Spleen (tissue), 7 donors: ENCODE measurements at regions not wholly inside any gene's neighbourhood (a gene's known extent, or its start where the extent isn't known, plus 50 kb on each side); places are given as distances from the start of the nearest gene placed in this dataset.

Experiments used
- POLR2A ChIP-seq, 3 donors: fragments of 450-650 bp; IDR thresholded peaks; one replicate each; pipeline ENCODE4 v1.5.1; 2017; ENCODE audit warnings: antibody characterized with exemption in 3 of 3, mild to moderate bottlenecking in 1 of 3
- POLR2AphosphoS5 ChIP-seq, 3 donors: sonication (generic); formaldehyde crosslinking; IDR thresholded peaks; one replicate each; pipeline ENCODE4 v1.5.1; 2017; ENCODE audit warnings: antibody characterized with exemption in 3 of 3
- TF ChIP-seq, protein P1 (sequence below), 11 experiments: fragments of 200-600 bp in 7 of 11; fragments of 450-650 bp in 4 of 11; sonication (generic) in 4 of 11; IDR thresholded peaks in 8 of 11; conservative IDR thresholded peaks in 3 of 11; 1 replicate in 7 of 11; 2 replicates in 4 of 11; pipeline versions ENCODE4 v1.4.0 to v1.8.0; 2016 to 2021; ENCODE audit warnings: antibody characterized with exemption in 11 of 11, inconsistent platforms in 4 of 11, mild to moderate bottlenecking in 1 of 11
- donor health status: DM: no; HTN: no; CAD: no; lungs with moderate emphysema.
- donor health status: DM: no; HTN: no; CAD: no.
- donor health status: DM: no; HTN: no; CAD: no.

DNA sequence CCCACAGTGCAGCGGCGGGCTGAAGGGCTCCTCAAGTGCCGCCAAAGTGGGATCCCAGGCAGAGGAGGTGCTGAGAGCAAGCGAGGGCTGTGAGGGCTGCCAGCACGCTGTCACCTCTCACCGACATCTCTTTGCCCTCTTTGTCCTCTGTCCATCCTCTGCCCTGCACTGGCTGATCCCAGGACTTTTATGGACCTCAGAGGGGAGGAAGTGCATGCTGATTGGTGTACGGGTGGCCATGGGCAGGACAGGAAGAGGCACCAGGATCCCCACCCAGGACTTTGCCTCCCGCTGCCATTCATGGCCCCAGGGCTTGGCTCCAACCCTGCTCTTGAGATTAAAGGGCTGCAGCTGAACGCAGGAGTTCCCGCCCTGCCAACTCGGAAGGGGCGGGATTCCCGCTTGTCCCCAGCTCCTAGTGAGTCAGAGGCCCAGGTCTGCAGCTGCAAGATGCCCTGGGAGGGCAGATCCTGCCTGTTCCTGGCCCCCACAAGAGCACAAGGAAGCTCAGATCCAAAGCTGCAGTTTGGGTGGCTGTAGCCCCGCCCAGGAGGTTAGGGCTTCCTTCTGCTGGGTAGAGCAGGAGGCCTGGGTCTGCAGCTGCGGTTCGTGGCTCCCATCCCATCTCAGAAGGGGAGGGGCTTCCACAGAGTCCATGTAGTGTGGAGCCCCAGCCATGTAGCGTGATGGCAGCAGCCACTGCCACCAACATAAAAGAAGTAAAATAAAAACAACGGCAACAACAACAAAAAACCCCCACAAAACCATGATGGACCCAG is 1716.7 kb downstream of the SLITRK1 start:
- TF ChIP-seq, protein P1, sequence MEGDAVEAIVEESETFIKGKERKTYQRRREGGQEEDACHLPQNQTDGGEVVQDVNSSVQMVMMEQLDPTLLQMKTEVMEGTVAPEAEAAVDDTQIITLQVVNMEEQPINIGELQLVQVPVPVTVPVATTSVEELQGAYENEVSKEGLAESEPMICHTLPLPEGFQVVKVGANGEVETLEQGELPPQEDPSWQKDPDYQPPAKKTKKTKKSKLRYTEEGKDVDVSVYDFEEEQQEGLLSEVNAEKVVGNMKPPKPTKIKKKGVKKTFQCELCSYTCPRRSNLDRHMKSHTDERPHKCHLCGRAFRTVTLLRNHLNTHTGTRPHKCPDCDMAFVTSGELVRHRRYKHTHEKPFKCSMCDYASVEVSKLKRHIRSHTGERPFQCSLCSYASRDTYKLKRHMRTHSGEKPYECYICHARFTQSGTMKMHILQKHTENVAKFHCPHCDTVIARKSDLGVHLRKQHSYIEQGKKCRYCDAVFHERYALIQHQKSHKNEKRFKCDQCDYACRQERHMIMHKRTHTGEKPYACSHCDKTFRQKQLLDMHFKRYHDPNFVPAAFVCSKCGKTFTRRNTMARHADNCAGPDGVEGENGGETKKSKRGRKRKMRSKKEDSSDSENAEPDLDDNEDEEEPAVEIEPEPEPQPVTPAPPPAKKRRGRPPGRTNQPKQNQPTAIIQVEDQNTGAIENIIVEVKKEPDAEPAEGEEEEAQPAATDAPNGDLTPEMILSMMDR (IDR thresholded peaks at IDR 0.05 in 8 of 11, conservative IDR thresholded peaks at IDR 0.05 in 3 of 11), result no peak
- TF ChIP-seq POLR2AphosphoS5 (IDR thresholded peaks at IDR 0.05) (no peak), POLR2A (IDR thresholded peaks at IDR 0.05) (no peak)
